NCI-H526 treated with DMSO at 0.1 percent for 48 hours (cell line): ENCODE measurements at regions not wholly inside any gene's neighbourhood (a gene's known extent, or its start where the extent isn't known, plus 50 kb on each side); places are given as distances from the start of the nearest gene placed in this dataset.
A peak's percentile ranks its signal among the peaks of the same experiment; 100 is the strongest.

Experiments
- DNase-seq: peaks from one replicate; lab custom pipeline; 2025; lab: John Stamatoyannopoulos, UW

DNA sequence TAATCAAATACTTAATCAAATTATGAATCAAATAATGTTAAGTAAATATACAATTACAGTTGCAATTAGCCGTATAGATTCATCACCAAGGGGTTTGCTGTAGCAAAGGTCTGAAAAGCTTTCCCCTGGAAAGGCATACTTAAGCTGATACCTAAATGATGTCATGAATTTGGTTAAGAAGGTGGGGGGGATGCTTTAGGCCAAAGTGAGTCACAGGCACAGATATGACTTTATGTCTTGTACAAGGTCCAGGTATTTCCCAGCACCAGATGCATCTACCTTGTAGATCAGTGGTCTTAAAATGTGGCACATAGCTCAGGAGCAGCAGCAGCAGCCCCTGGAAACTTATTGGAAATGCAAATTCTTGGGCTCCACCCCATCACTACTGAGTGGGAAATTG lies 557.3 kb upstream of the CDH4 start:
- DNase-seq: no peak

DNA sequence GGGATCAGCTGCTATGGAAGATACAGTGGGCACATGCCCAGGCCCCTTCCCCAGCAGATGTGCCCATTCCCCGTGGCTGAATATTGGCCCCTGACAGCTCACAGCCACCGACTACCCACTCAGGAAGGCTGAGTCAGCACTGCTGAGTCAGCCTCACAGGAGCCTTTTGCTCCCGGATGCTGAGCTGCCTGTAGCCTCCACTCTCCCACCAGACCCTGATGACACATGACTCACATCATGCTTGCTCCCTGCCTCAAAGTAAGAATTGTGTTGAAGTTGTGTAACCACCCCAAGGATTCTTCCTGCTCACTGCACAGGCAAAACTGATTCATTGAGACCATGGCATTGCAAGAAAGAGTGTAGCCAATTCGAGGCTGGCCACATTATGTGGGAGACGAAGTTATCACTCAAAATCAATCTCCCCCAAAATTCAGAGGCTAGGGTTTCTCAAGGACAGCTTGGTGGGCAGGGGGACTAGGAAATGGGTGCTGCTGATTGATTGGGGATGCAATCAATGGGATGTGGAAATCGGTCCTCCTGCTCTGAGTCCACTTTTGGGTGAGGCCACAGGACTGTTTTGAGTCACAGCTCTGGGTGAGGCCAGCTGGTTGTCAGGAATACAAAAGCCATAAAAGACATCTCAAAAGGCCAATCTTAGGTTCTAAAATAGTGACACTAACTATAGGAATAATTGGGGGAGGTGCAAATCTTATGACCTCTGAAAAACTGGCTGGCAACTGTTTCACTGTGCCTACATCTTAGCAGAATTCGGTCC lies 556.6 kb upstream of the CDH4 start:
- DNase-seq: no peak

DNA sequence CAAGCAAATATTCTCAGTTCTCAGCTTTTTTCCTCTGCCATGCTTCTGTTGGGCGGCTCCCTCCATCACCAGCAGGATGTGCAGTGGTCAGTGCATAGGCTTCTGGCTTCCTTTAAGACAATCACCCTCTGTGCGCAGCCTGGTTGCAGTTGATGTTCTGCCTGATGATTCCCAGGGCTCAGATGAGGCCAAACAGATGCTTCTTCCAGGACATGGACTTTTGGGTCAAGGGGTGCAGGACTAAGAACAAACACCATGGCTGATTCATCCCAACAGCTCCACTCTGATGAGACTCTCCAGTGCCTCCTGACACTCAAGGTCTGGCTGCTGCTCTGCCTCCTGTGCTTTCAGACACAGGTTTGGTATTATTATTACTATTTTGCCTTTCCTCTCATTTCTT lies 554.8 kb upstream of the CDH4 start:
- DNase-seq: no peak

DNA sequence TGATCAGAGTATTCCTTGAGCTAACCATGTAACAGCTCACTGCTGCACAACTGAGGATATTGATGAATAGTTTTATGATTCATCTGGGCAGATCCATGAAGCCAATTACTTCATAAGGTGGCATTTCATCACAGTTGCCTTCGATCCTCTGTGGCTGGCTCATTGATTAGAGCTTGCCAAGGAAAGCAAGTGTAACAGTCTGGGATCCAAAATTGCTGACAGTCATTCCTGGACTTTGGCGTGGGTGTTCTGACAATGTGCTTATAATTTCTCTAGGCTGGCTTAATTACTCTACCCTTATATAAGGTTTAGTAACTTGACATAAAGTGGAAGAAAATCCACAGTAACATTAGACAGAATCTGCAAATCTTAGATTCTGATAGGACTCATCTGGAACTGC lies 551.3 kb upstream of the CDH4 start:
- no peak for DNase-seq

DNA sequence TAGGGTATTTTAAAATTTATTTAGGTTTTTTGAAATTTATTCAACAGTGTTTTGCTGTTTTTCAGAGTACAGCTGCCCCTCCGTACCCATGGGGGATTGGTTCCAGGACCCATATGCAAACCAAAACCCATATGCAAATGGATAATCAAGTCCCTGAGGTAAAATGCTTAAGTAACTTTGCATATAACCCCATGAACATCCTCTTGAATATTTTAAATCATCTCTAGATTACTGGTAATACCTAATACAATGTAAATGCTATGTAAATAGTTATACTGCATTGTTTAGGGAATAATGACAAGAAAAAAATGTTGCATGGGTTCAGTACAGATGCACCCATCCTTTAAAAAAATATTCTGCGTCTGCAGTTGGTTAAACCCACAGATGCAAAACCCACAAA lies 547.9 kb upstream of the CDH4 start:
- peak; percentile 97 for DNase-seq

DNA sequence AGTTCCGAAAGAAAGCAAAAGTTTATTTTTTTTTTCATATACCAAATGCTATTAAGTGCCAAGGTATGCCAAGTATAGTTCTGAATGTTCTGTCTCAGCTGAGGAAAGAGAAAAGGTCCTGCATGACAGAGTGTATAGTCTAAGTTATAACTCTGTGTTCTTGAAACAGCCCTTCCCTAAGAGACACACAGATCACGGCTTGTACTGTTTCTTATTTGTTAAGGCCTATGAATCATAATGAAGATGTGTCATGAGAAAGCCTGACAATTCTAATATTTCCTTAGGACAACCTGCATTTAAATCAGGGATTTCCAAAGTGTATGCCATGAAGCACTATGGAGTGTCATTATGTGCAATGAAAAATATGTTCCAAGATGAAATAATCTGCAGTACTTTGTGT lies 538.7 kb upstream of the CDH4 start:
- no peak for DNase-seq

DNA sequence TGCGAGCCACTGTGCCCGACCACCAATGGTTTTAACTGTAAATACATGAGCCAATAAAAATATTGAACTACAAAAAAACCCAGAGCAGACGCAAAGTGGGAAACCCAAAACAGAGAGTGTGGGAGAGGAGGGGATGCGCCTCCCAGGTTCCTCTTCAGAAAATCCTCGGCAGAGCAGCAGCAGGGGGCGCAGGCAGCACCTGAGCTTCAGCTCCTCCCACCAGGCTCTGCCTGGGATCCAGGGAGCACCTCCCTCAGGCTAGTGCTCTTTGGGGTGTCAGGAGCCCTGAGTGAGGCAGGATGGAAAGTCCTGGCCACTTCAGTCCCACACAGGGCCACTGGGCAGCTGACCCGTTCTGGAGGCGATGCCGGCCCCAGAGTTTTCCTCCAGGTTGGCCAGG lies 536.9 kb upstream of the CDH4 start:
- DNase-seq: no peak

DNA sequence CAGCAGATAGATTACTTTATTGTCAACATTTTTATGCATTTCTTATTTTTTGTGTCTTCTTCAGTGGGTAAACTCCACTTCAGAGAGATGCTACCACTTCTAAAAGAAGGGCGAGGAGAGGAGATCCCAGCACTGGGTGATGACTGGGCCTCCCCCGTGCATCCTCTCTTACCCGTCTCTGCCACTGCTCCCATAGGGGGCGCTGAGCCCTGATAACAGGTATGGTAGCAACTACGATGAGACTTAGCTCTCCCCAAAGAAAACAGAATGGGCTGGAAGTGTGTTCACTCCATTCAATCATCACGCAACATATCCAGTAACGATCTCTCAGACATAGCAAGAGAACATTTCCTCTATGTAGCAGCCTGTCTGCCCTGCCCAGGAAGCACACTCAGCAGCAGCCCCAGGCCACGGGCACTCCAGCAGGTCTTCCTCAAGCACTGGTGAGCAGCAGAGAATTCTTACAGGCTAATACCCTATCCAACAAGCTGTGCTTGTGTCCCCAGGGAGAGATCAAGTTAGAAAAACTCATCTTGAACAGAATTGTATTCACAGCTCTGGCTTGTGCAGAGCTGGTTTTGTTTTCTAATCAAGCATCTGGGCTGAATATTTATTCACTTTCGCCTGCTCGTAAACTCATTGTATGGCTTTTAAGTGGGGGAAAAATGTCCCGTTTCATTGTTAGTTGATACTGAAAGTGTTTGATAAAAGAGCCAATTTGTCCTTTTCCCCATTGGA lies 533.1 kb upstream of the CDH4 start:
- peak; percentile 7 for DNase-seq

DNA sequence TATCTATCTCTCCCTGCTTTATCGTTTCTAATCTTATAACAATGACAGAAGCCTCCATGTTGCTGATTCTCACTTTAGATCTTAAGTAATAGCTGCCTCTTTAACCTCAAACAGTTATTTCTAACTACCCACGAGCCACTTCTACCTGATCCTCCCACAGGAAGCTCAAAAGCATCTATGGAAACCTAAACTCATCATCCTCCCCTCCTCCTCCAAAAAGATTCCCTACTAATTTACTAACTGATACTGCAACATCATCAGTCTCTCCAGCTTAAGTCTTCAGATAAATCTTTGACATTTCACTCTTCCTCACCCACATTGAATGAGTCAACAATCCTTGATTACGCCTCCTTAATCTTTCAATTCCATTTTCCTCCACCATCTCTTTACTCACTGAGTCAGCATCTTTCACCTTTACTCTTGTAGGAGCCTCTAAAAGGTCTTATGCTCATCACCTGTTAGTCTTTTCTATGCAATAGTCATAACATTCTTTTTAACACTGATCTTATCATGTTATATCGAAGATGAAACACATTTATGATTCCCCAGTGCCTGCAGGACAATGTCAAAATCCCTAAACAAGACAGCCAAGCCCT lies 526.7 kb upstream of the CDH4 start:
- no peak for DNase-seq

DNA sequence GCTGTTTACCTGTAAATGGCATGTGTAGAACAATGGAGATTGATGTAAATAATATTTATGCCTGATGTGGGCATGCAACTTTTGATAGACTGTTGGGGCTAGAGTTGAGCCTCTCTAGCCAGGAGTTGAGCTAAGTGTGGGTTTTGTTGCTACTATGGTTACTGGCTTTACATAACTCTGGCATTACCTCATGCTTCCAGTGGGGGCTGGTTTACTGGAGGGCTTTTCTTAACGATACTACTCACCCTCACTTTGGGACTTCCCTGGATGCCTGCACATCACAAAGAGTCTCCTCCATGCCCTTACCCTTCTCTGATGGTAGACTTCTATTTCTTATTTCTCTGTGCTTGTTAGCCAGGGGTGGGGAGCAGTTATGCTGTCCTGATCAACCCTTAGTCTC lies 524.6 kb upstream of the CDH4 start:
- no peak for DNase-seq

DNA sequence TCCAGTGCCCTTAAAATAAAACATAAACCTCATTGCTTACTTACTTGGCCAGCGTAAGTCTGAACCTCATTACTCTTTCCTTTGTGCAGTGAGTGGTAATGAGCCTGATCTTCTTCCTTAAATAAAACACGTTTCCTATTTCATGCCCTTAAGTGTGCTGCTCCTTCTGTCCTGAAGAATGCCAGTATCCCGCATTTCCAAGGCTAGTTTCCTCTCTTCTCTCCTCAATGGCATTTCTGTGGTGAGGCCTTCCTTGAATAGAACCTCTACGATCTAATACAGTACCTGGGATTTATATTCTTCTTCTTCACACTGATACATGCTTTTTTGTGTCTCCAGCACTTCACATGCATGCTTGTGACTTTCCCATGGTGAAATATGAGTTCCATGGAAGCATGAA lies 523.4 kb upstream of the CDH4 start:
- DNase-seq: no peak

DNA sequence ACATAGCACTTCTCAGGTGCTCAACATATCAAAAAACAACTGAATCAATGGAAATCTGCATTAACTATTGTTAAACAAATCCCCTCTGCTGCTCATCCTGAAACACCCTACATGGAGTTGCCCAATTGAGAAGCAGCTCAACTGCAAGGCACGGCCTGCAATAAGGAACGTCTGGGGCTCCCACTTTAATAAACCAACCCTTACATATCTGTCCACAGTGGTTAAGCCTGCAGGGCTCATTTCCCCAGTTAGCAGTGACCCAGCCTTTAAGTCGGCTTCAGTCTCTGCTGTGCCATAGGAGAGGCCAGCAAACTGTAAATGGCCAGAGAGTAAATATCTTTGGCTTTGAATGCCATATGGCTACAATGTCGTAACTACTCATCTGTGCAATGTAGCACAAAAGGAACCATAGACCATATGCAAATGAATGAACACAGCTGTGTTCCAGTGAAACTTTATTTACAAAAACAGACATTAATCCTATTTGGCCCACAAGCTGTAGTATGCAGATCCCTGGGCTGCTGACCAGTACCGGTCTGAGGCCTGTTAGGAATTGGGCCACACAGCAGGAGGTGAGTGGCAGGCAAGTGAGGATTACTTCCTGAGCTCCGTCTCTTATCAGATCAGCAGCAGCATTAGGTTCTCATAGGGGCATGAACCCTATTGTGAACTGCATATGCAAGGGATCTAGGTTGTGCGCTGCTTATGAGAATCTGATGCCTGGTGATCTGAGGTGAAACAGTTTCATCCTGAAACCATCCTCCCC lies 522.7 kb upstream of the CDH4 start:
- DNase-seq: peak; percentile 83

DNA sequence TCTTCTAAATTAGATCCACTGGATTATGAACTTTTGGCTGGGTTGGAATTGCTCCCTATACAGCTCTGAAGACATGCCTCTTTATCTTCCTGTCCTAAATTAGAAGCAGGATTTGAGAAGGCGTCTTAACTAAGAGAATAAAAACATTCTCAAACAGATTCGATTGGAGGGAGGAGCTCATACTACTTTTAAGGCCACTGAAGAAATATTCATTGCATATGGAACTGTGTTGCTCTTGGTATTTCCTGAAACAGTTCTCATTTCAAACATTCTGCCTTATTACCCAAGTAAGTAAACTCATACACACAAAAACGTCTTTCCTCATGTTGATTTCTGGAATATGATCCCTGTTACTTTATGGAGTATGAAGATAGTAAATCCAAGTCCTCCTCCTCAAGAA lies 519.7 kb upstream of the CDH4 start:
- no peak for DNase-seq

DNA sequence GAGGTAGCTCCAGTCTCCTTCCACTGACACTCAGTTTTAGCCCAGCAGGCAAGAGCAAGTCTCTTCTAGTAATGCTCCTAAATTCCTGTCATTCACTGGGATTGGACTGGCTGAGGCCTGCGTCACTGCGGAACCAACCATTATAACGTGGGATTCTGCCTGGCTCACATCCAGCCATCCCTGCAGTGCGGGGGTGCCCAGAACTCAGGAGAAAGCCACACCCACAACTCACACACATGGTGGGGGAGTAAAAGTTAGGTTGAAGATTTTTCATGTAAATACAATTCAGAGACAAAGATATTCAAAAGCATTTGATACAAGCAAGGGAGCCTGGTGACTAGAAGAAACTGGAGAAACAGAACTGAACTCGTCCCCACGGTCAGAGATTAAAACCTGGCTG lies 504.0 kb upstream of the CDH4 start:
- no peak for DNase-seq

DNA sequence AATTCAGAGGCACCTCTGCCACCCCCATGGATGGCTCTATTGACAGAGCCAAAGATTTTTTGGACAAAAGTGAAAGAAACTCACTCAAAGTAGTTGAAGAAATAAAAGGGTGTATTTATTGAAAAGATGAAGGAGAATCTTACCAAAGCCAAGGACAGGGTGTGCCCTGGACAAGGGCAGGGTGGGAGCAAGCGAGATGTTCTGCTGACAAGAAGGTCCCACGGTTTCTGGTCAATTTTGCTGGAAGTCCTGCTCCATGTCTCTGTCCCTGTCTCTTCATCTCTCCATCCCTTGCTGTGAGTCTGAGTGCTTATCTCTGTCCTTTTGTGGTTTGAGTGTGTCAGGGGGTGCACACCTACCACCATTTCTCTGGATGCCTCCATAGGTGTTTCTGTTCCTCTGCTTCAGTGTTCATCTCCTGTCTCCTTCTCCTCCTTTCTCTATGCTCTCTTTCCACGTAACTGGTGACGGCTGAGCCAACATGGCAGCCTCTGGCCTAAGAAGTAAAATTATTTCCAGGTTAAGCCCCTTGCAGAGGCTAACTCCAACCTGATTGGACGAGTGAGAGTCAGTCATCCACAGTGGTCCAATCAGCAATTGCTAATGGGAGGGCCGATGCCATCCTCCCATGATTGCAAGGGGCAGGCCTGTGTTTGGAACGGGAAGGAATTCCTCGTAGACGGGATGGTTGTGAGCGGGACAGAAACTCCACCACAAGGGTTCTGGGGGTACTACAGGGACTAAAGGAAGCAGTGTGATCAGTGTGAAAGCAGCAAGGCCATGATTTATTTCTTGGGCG lies 502.1 kb upstream of the CDH4 start:
- no peak for DNase-seq

DNA sequence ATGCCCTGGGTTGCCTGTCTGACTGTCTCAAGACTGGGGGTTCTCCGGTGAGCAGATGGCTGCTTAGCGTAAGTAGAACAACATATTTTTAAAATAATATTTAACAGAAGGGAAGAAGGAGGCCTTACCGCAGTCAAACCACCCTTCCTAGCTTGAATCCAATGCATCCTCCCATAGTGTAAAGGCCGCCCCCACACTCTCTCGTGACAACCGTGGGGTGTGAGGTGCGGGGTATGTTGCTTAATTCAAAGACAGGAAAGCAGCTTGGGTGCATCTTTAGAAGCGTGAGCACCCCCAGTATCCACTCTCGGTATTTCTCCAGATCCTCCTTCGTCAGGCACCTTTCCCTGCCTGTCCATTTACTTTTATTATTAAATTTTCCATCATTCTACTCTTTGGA lies 501.2 kb upstream of the CDH4 start:
- no peak for DNase-seq

DNA sequence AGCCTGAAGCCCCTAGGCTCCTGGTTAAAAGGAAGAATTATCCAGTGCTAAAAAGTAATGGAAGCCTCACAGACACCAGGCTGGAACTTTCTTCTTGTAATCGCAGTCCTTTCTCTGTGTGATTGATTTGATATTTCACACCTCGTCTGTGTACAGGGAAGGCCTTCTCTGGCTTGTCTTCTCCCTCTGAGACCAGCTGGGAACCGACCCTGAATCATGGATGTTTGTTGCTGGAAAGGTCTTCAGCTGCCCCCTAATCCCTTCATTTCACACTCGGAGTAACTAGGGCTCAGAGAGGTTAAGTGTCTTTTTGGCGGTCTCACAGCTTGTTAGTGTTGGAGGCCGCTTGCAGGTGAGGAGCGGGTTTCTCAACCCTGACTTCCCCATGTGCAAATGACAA lies 500.2 kb upstream of the CDH4 start:
- no peak for DNase-seq

DNA sequence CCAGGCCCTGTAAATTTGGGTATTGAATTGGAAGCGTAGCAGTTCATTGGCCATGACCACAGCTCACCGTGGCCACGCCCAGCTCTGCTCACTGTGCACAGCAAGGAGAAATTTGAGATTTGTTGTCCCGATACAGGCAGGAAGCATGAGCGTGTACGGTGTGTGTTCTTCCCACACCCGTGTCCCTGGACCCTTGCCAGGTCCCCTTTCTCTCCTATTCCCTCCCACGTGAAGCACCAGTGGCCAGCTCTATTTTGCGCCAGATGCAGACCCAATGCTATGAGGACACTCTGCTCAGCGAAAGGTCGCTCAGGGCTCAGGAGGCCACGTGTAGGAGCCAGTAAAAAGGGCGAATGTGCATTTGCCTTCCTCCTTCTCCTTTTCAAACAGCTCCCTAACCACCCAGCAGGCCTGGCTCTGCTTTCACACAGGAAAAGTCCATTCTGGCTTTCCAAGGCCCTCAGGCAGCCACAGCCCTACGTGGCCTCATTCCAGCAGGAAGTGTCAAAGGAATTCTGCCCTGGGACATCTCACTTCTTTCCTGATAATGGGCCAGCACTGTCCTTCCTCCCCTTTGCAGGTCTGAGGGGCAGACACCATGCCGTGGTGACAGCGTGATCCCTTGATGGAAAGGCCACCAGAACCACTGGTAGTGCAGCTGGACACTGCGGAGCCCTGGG lies 499.2 kb upstream of the CDH4 start:
- DNase-seq: no peak

DNA sequence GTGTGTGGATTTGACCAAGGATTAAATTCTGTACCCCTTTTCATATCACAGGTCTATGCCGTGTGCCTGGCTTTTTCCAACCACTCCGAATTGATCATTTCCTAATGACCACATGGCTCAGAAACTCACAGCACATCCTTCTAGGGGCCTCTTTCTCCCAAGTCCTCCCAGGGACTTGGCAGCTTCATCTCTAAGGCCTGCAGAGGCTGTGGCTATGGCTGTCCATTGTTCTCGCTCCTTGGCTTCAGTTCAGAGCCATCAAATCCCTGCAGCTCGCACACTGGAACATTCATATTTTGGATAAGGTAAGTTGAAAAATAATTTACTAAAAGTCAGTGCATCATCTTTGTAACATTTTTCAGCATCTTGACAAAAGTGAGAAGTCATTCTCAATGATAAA lies 497.2 kb upstream of the CDH4 start:
- no peak for DNase-seq

DNA sequence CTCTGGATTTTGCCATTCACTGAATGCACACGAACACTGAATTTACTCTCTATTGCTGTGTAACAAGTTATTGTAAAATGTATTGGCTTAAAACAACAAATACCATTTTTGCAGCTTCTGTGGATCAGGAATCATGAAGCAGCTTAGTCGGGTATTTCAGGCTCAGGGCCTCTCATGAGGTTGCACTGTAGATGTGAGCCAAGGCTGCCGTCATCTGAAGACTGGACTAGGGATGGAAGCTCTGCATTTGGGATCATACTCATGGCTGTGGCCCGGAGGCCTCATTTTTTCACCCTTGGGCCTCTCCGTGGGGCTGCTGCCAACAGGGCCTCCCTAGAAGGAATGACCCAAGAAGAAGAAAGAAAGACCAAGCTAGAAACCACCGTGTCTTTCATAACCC lies 492.4 kb upstream of the CDH4 start:
- DNase-seq: no peak

DNA sequence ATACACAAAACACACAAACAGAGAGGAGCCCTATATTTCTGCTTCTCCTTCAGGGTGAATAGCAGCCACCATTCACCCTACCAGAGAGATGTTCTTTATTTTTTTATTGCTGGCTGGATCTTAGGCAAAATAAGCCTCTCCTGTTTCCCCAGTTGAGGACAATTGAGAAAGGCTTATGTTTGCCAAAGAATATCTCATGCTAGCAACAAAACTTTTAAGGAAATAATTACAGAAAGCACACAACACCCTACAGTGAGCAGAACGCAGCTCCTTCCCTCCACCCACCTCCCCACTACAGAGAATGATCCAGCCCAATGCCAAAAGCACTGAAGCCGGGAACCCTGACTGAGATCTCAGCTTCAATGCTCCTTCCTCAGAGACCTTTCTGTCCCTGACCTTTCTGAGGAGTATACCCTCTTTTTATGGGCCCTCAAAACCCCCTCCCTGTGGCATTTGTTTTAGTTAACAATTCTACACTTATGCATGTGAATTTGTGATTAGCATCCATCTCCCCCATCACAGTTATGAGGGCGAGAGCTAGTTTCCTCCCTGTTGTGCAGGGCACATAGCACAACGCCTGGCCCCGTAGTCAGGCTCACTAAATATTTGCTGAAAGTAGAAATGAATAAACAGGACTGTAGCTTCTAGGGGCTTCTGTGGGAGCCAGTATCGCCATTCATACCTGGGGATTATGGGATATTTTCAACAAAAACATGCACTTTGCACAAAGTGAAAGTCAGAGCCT lies 491.6 kb upstream of the CDH4 start:
- no peak for DNase-seq
